K562 (cell line): ENCODE measurements at regions not wholly inside any gene's neighbourhood (a gene's known extent, or its start where the extent isn't known, plus 50 kb on each side); places are given as distances from the start of the nearest gene placed in this dataset.
"Not testable (repeated sequence)": the region's sequence is repeated elsewhere in the genome, so short reads cannot be mapped to it uniquely, and the experiment has no call there.

ENCODE experiments used
- ATAC-seq: fragments of 200-7000 bp; cut with Tn5 transposase; 3 replicates; pipeline ENCODE4 v1.9.1; 2020; ENCODE audit warnings: moderate library complexity
- BruUV-seq: library from RNA; stranded (reverse); fragments of 400-500 nt; replicated peaks from 2 replicates; lab custom pipeline; 2021; lab: Mats Ljungman, UMichigan
- CTCF ChIA-PET: fragments of 300-600 bp; formaldehyde crosslinking; extraction: SDS; loops from one replicate; lab custom pipeline; 2021; ENCODE audit warnings: low intra/inter-chr PET ratio; lab: Yijun Ruan, JAX
- POLR2A ChIA-PET: fragments of 300-600, 350-650 bp; sonication (Branson Sonifier 250); formaldehyde crosslinking; extraction: SDS; loops from one replicate; lab custom pipeline; 2021; ENCODE audit warnings: antibody characterized with exemption, inconsistent platforms; lab: Yijun Ruan, JAX
- DNase-seq, 4 experiments: peaks; one replicate each; pipeline versions ENCODE4 v3.0.0 to v3.0.0-alpha.2; 2011 to 2018; ENCODE audit warnings: low spot score in 3 of 4, mixed read lengths in 3 of 4; ENCODE audit errors: extremely low read depth in 1 of 4
- FAIRE-seq: peaks from 2 replicates; lab custom pipeline; 2011; peaks lifted over from hg19 to GRCh38; lab: Jason Lieb, UNC
- H2AFZ ChIP-seq: 2 replicates; pipeline ENCODE4 v1.6.0; 2011; ENCODE audit warnings: low read depth, low read length, control low read depth, inconsistent platforms
- H3K27ac ChIP-seq: fragments of 200-600 bp; 3 replicates; pipeline ENCODE4 v1.8.0; 2011; ENCODE audit warnings: low read depth, mild to moderate bottlenecking, control low read depth, inconsistent platforms, low read length, moderate library complexity, mixed read lengths; ENCODE audit errors: extremely low read depth
- H3K27me3 ChIP-seq, 2 experiments: fragments of 300-600 bp in 1 of 2; 2 replicates in 1 of 2; 3 replicates in 1 of 2; pipeline versions ENCODE4 v1.6.0 to v1.8.0; 2011; ENCODE audit warnings: inconsistent platforms in 2 of 2, low read length in 2 of 2, mild to moderate bottlenecking in 1 of 2, mixed read lengths in 1 of 2, moderate library complexity in 1 of 2; ENCODE audit not compliant: control insufficient read depth in 2 of 2, insufficient read depth in 2 of 2
- H3K36me3 ChIP-seq: fragments of 300-600 bp; 3 replicates; pipeline ENCODE4 v1.8.0; 2011; ENCODE audit warnings: mild to moderate bottlenecking, low read length, inconsistent platforms; ENCODE audit not compliant: control insufficient read depth, insufficient read depth
- H3K4me1 ChIP-seq, 2 experiments: fragments of 200-600 bp in 1 of 2; replicated peaks in 1 of 2; 2 replicates in 1 of 2; 3 replicates in 1 of 2; pipeline versions ENCODE4 v1.5.1 to v1.8.0; 2011; ENCODE audit warnings: inconsistent platforms in 2 of 2, low read length in 2 of 2, mild to moderate bottlenecking in 1 of 2, mixed read lengths in 1 of 2, moderate library complexity in 1 of 2; ENCODE audit not compliant: control insufficient read depth in 2 of 2, insufficient read depth in 2 of 2
- H3K4me2 ChIP-seq: 2 replicates; pipeline ENCODE4 v1.6.1; 2011; ENCODE audit warnings: low read length, control low read depth, inconsistent platforms, mixed read lengths; ENCODE audit not compliant: insufficient read depth
- H3K4me3 ChIP-seq: fragments of 200-600 bp; sonication (generic), shearing (Covaris generic); 2 replicates; pipeline ENCODE4 v1.5.1; 2016; ENCODE audit warnings: control low read depth, inconsistent platforms
- H3K79me2 ChIP-seq: fragments of 200-600 bp; 3 replicates; pipeline ENCODE4 v1.8.0; 2011; ENCODE audit warnings: low read length, inconsistent platforms; ENCODE audit not compliant: control insufficient read depth, insufficient read depth
- H3K9ac ChIP-seq, 2 experiments: 2 replicates each; pipeline versions ENCODE4 v1.6.0 to v1.6.1; 2011; ENCODE audit warnings: low read depth in 2 of 2, low read length in 2 of 2, control low read depth in 1 of 2, inconsistent platforms in 1 of 2, mild to moderate bottlenecking in 1 of 2, mixed read lengths in 1 of 2; ENCODE audit not compliant: insufficient read depth in 1 of 2
- H3K9me1 ChIP-seq: one replicate; pipeline ENCODE4 v1.6.0; 2011; ENCODE audit warnings: inconsistent platforms, mild to moderate bottlenecking, low read length, moderate library complexity; ENCODE audit not compliant: control insufficient read depth, insufficient read depth
- H3K9me3 ChIP-seq: replicated peaks from 2 replicates; pipeline ENCODE4 v1.5.1; 2011; ENCODE audit warnings: low read depth, low read length, inconsistent platforms; ENCODE audit not compliant: control insufficient read depth, insufficient read depth
- H4K20me1 ChIP-seq: replicated peaks from 2 replicates; pipeline ENCODE4 v1.6.1; 2011; ENCODE audit warnings: low read length, inconsistent platforms, mixed read lengths; ENCODE audit not compliant: control insufficient read depth, insufficient read depth
- RBFOX2 ChIP-seq: fragments of 200-400 bp; formaldehyde crosslinking; IDR thresholded peaks from 2 replicates; pipeline ENCODE4 v1.6.1; 2017; ENCODE audit warnings: low read depth, mild to moderate bottlenecking, low read length, moderate library complexity
- WGBS: fragments of 100-300 bp; shearing (Covaris generic); methylation state at CpG from one replicate; pipeline ENCODE4 v1.1.6; 2016; ENCODE audit warnings: low coverage, mixed read lengths; ENCODE audit not compliant: insufficient coverage; ENCODE audit errors: missing lambda C conversion rate; 5-methylcytosine and 5-hydroxymethylcytosine counted together
- in situ Hi-C: fragments of 300-500 bp; cut with MboI; formaldehyde crosslinking; loops from 4 replicates; pipeline ENCODE4 v1.15.0; 2018; ENCODE audit warnings: inconsistent platforms, mixed read lengths
- intact Hi-C: fragments of 100-400 bp; cut with micrococcal nuclease; formaldehyde crosslinking; loops from 2 replicates; pipeline ENCODE4 v1.14.2; 2022

GRCh38 chrX:130573030-130573429, 171.2 kb downstream of the RBMX2 start:
- POLR2A ChIA-PET, H2AFZ ChIP-seq, H4K20me1 ChIP-seq, H3K9me1 ChIP-seq, H3K36me3 ChIP-seq, FAIRE-seq, BruUV-seq, H3K27me3 ChIP-seq, H3K9me3 ChIP-seq, DNase-seq, H3K27ac ChIP-seq, H3K79me2 ChIP-seq, ATAC-seq, H3K9ac ChIP-seq, H3K4me1 ChIP-seq, H3K4me3 ChIP-seq, H3K4me2 ChIP-seq, CTCF ChIA-PET, in situ Hi-C loops: not testable (repeated sequence)
- peak; percentile 24; the same call in 1 of the 2 replicates for TF ChIP-seq RBFOX2
- WGBS = no CpG with 5 or more reads among the region's 15 CpGs
- intact Hi-C loops = loop anchor here (10.0 kb wide), 1 partner anchor 182 kb away; no protein-coding TSS in a partner anchor
